Smooth muscle cell (in vitro differentiated cells): ENCODE measurements at regions not wholly inside any gene's neighbourhood (a gene's known extent, or its start where the extent isn't known, plus 50 kb on each side); places are given as distances from the start of the nearest gene placed in this dataset.

ENCODE experiments used
- DNase-seq: peaks from one replicate; lab custom pipeline; 2025; ENCODE audit not compliant: unreplicated experiment; lab: John Stamatoyannopoulos, UW
- H2AFZ ChIP-seq: fragments of 200-600 bp; sonication (generic); 2 replicates; pipeline ENCODE4 v1.6.0; 2016; ENCODE audit warnings: antibody characterized with exemption, low read depth, mild to moderate bottlenecking
- H3F3A ChIP-seq: fragments of 200-600 bp; sonication (generic); 2 replicates; pipeline ENCODE4 v1.6.0; 2017; ENCODE audit warnings: antibody characterized with exemption, low read depth
- H3K27ac ChIP-seq: fragments of 200-600 bp; sonication (generic); 2 replicates; pipeline ENCODE4 v1.5.1; 2016; ENCODE audit warnings: low read depth, mild to moderate bottlenecking
- H3K27me3 ChIP-seq: fragments of 200-600 bp; sonication (generic); 2 replicates; pipeline ENCODE4 v1.6.1; 2016; ENCODE audit warnings: low read depth, mild to moderate bottlenecking
- H3K36me3 ChIP-seq: fragments of 200-600 bp; sonication (generic); 2 replicates; pipeline ENCODE4 v1.5.1; 2016; ENCODE audit warnings: low read depth
- H3K4me1 ChIP-seq: fragments of 200-600 bp; sonication (generic); 2 replicates; pipeline ENCODE4 v1.5.1; 2016; ENCODE audit warnings: low read depth
- H3K4me2 ChIP-seq: fragments of 200-600 bp; sonication (generic); 2 replicates; pipeline ENCODE4 v1.6.0; 2016; ENCODE audit warnings: mild to moderate bottlenecking
- H3K4me3 ChIP-seq: fragments of 200-600 bp; sonication (generic); 2 replicates; pipeline ENCODE4 v1.5.1; 2016; ENCODE audit warnings: mild to moderate bottlenecking
- H3K79me2 ChIP-seq: fragments of 200-600 bp; sonication (generic); 2 replicates; pipeline ENCODE4 v1.6.0; 2016; ENCODE audit warnings: low read depth, mild to moderate bottlenecking
- H3K9ac ChIP-seq: fragments of 200-600 bp; sonication (generic); 2 replicates; pipeline ENCODE4 v1.6.0; 2016; ENCODE audit warnings: low read depth
- H3K9me3 ChIP-seq: fragments of 200-600 bp; sonication (generic); replicated peaks from 2 replicates; pipeline ENCODE4 v1.5.1; 2016; ENCODE audit warnings: low read depth
- H4K20me1 ChIP-seq: fragments of 200-600 bp; sonication (generic); 2 replicates; pipeline ENCODE4 v1.6.0; 2016; ENCODE audit warnings: low read depth
- CTCF ChIP-seq: fragments of 200-600 bp; sonication (generic); IDR thresholded peaks from 2 replicates; pipeline ENCODE4 v1.5.1; 2017; ENCODE audit warnings: borderline replicate concordance, mild to moderate bottlenecking, antibody characterized with exemption; ENCODE audit not compliant: insufficient read depth, poor library complexity, severe bottlenecking
- WGBS: methylation state at CpG from one replicate; pipeline ENCODE4 v1.1.7; 2016; ENCODE audit warnings: low lambda C conversion rate; 5-methylcytosine and 5-hydroxymethylcytosine counted together

GRCh38 chr3:154507727-154508126 is 77.7 kb upstream of the GPR149 start:
- no peak overlapping the region for H3K4me2 ChIP-seq
- no peaks in the 10 kb centered on the region for H3K27me3 ChIP-seq
- no peaks in the 10 kb centered on the region for H3K36me3 ChIP-seq
- no peaks in the 10 kb centered on the region for H3K79me2 ChIP-seq
- no peaks in the 10 kb centered on the region for H3K9me3 ChIP-seq
- H3K4me1 ChIP-seq = no peaks in the 10 kb centered on the region
- no peaks in the 10 kb centered on the region for H3F3A ChIP-seq
- no peak overlapping the region for H2AFZ ChIP-seq
- 88% methylated on average over 2 of the region's 2 CpGs for WGBS
- no peak for DNase-seq
- H4K20me1 ChIP-seq = no peaks in the 10 kb centered on the region
- TF ChIP-seq CTCF = no peak
- H3K9ac ChIP-seq = no peak overlapping the region
- H3K27ac ChIP-seq = no peak overlapping the region
- no peak overlapping the region for H3K4me3 ChIP-seq

- Histone ChIP-seq H3K9me3 (no peaks in the 10 kb centered on the region), H2AFZ (no peak overlapping the region), H3K27me3 (no peaks in the 10 kb centered on the region), H3K79me2 (no peaks in the 10 kb centered on the region), H3K4me3 (no peak overlapping the region), H3F3A (no peaks in the 10 kb centered on the region), H3K36me3 (no peaks in the 10 kb centered on the region), H3K4me2 (no peak overlapping the region), H4K20me1 (no peaks in the 10 kb centered on the region), H3K9ac (no peak overlapping the region), H3K4me1 (no peaks in the 10 kb centered on the region), H3K27ac (no peak overlapping the region)
- 52% methylated on average over 2 of the region's 2 CpGs for WGBS
- TF ChIP-seq CTCF = no peak
- no peak for DNase-seq
Measured at GRCh38 chr3:154496978-154497377, 67.0 kb upstream of the GPR149 start.

- H3K4me1 ChIP-seq = no peaks in the 10 kb centered on the region
- H3K9ac ChIP-seq = no peak overlapping the region
- H2AFZ ChIP-seq = no peak overlapping the region
- 80% methylated on average over 2 of the region's 2 CpGs for WGBS
- TF ChIP-seq CTCF = no peak
- H3K4me3 ChIP-seq = no peak overlapping the region
- no peaks in the 10 kb centered on the region for H3K79me2 ChIP-seq
- no peak overlapping the region for H3K27ac ChIP-seq
- H3K9me3 ChIP-seq = no peaks in the 10 kb centered on the region
- H4K20me1 ChIP-seq = no peaks in the 10 kb centered on the region
- no peaks in the 10 kb centered on the region for H3K36me3 ChIP-seq
- H3K4me2 ChIP-seq = no peak overlapping the region
- H3K27me3 ChIP-seq = no peaks in the 10 kb centered on the region
- no peaks in the 10 kb centered on the region for H3F3A ChIP-seq
- DNase-seq = no peak
Measured at GRCh38 chr3:154496540-154496939, 66.5 kb upstream of the GPR149 start.

GRCh38 chr3:154486949-154487348 is 57.0 kb upstream of the GPR149 start:
- H4K20me1 ChIP-seq = no peaks in the 10 kb centered on the region
- no peak overlapping the region for H3K27ac ChIP-seq
- no peaks in the 10 kb centered on the region for H3K79me2 ChIP-seq
- H3K9me3 ChIP-seq = no peaks in the 10 kb centered on the region
- no peak overlapping the region for H2AFZ ChIP-seq
- H3F3A ChIP-seq = no peaks in the 10 kb centered on the region
- H3K36me3 ChIP-seq = no peaks in the 10 kb centered on the region
- no peaks in the 10 kb centered on the region for H3K27me3 ChIP-seq
- 82% methylated on average over 9 of the region's 9 CpGs for WGBS
- H3K4me2 ChIP-seq = no peak overlapping the region
- H3K4me1 ChIP-seq = no peaks in the 10 kb centered on the region
- no peak overlapping the region for H3K4me3 ChIP-seq
- no peak overlapping the region for H3K9ac ChIP-seq
- no peak for DNase-seq
- no peak for TF ChIP-seq CTCF
